ENCODE measurements at regions not wholly inside any gene's neighbourhood (a gene's known extent, or its start where the extent isn't known, plus 50 kb on each side); places are given as distances from the start of the nearest gene placed in this dataset.

DNA sequence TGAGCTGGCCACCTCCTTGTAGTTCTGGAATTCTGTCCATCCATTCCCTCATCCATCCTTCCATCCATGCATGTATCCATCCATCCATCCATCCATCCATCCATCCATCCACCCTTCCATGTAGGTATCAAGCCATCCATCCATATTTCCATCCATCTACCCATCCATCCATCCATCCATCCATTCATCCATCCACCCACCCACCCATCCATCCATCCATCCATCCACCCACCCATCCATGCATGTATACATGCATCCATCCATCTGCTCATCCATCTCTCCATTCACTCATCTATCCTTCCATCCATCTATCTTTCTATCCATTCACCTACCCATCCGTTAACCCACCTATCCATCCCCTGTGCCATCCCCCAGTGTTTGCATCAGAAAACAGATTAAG, 153.6 kb upstream of the STX18 start (continued):
- TF ChIP-seq, protein P1, sequence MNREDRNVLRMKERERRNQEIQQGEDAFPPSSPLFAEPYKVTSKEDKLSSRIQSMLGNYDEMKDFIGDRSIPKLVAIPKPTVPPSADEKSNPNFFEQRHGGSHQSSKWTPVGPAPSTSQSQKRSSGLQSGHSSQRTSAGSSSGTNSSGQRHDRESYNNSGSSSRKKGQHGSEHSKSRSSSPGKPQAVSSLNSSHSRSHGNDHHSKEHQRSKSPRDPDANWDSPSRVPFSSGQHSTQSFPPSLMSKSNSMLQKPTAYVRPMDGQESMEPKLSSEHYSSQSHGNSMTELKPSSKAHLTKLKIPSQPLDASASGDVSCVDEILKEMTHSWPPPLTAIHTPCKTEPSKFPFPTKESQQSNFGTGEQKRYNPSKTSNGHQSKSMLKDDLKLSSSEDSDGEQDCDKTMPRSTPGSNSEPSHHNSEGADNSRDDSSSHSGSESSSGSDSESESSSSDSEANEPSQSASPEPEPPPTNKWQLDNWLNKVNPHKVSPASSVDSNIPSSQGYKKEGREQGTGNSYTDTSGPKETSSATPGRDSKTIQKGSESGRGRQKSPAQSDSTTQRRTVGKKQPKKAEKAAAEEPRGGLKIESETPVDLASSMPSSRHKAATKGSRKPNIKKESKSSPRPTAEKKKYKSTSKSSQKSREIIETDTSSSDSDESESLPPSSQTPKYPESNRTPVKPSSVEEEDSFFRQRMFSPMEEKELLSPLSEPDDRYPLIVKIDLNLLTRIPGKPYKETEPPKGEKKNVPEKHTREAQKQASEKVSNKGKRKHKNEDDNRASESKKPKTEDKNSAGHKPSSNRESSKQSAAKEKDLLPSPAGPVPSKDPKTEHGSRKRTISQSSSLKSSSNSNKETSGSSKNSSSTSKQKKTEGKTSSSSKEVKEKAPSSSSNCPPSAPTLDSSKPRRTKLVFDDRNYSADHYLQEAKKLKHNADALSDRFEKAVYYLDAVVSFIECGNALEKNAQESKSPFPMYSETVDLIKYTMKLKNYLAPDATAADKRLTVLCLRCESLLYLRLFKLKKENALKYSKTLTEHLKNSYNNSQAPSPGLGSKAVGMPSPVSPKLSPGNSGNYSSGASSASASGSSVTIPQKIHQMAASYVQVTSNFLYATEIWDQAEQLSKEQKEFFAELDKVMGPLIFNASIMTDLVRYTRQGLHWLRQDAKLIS (CRISPR knock-in tag; IDR thresholded peaks at IDR 0.05) = no peak
- no peak for TF ChIP-seq PRMT5 (CRISPR knock-in tag; IDR thresholded peaks at IDR 0.05)

DNA sequence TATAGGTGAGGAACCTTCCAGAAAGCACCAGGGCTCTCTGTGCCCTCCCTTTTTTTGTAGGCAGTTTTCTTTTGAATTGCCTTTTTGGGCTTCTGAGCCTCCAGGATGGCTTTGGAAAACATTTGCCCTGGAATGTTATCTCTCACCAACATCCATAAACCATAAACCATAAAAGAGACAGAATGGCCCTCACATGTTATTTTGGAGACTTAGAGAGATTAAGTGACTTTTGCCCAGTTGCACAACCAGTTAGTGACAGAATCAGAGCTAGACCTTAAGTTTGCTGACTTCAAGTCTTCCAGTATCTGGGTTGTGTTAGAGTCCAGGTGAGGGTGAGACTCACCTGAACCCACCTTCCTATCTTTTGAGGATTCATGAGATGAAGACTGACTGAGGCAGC, 153.0 kb upstream of the STX18 start:
- POLR2A ChIA-PET = interaction anchor here (0.6 to 0.8 kb wide), 2 partner anchors 40 to 56 kb away, joined by 3 read pairs; no protein-coding TSS in a partner anchor

More for the DNA sequence above, 153.0 kb upstream of the STX18 start:
- intact Hi-C loops (cut with micrococcal nuclease) = no loop called here
- Histone ChIP-seq H3K27me3 (ENCODE audit: control insufficient read depth in 2 of 2, insufficient read depth in 2 of 2, low read length in 2 of 2) (peaks cover 0 to 21% of the 10 kb centered on the region in 2 experiments; a peak in 2 of 5 replicates), H3K9me1 (ENCODE audit: control insufficient read depth, insufficient read depth, low read length) (no peaks in the 10 kb centered on the region), H3K36me3 (ENCODE audit: control insufficient read depth, insufficient read depth, low read length) (no peaks in the 10 kb centered on the region), H4K20me1 (replicated peaks; ENCODE audit: control insufficient read depth, insufficient read depth, low read length) (no peaks in the 10 kb centered on the region), H2AFZ (ENCODE audit: low read depth, low read length) (no peak overlapping the region), H3K79me2 (ENCODE audit: control insufficient read depth, insufficient read depth, low read length) (no peaks in the 10 kb centered on the region), H3K4me1 (replicated peaks in 1 of 2; ENCODE audit: control insufficient read depth in 2 of 2, insufficient read depth in 2 of 2, low read length in 2 of 2) (no peaks in the 10 kb centered on the region; a peak in 1 of 5 replicates), H3K4me3 (no peak overlapping the region), H3K9me3 (replicated peaks; ENCODE audit: control insufficient read depth, insufficient read depth, low read depth, low read length) (no peaks in the 10 kb centered on the region), H3K4me2 (ENCODE audit: insufficient read depth, low read length) (no peak overlapping the region), H3K9ac (ENCODE audit: insufficient read depth in 1 of 2, low read depth in 2 of 2, low read length in 2 of 2) (no peak overlapping the region), H3K27ac (ENCODE audit: extremely low read depth, low read depth, low read length) (no peak overlapping the region)
- CTCF ChIA-PET (ENCODE audit: low intra/inter-chr PET ratio) = no interaction called here
- ATAC-seq = no peak
- no peak for FAIRE-seq
- no peak for DNase-seq (ENCODE audit: extremely low read depth in 1 of 4, low spot score in 3 of 4)
- no TSS peak for BruUV-seq (replicated peaks)
- TF ChIP-seq, protein P2, sequence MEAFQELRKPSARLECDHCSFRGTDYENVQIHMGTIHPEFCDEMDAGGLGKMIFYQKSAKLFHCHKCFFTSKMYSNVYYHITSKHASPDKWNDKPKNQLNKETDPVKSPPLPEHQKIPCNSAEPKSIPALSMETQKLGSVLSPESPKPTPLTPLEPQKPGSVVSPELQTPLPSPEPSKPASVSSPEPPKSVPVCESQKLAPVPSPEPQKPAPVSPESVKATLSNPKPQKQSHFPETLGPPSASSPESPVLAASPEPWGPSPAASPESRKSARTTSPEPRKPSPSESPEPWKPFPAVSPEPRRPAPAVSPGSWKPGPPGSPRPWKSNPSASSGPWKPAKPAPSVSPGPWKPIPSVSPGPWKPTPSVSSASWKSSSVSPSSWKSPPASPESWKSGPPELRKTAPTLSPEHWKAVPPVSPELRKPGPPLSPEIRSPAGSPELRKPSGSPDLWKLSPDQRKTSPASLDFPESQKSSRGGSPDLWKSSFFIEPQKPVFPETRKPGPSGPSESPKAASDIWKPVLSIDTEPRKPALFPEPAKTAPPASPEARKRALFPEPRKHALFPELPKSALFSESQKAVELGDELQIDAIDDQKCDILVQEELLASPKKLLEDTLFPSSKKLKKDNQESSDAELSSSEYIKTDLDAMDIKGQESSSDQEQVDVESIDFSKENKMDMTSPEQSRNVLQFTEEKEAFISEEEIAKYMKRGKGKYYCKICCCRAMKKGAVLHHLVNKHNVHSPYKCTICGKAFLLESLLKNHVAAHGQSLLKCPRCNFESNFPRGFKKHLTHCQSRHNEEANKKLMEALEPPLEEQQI (IDR thresholded peaks at IDR 0.05) = no peak
- no peak for TF ChIP-seq SMAD2 (IDR thresholded peaks at IDR 0.05; ENCODE audit: low read depth, low read length)
- peak in 1 of 2 experiments; percentile 67; a peak in 1 of 4 replicates for TF ChIP-seq TEAD1 (CRISPR knock-in tag; IDR thresholded peaks at IDR 0.05)
- peak; percentile 9; the same call in 1 of the 2 replicates for TF ChIP-seq TEAD4 (IDR thresholded peaks at IDR 0.05; ENCODE audit: low read length)
- no peak for TF ChIP-seq TEAD4 (CRISPR knock-in tag; IDR thresholded peaks at IDR 0.05; ENCODE audit: borderline replicate concordance)
- TF ChIP-seq TBL1XR1 (IDR thresholded peaks at IDR 0.05; ENCODE audit: low read length in 2 of 2) = no peak
- in situ Hi-C loops (cut with MboI) = no loop called here

Data from K562 (cell line).